Daoy (cell line): ENCODE measurements at regions not wholly inside any gene's neighbourhood (a gene's known extent, or its start where the extent isn't known, plus 50 kb on each side); places are given as distances from the start of the nearest gene placed in this dataset.

Experiments
- DNase-seq: peaks from one replicate; pipeline ENCODE4 v3.0.0-alpha.2; 2015; ENCODE audit warnings: low read depth

- DNase-seq = no peak
Observed at GRCh38 chrX:149152941-149153340, 352.2 kb downstream of the IDS start.

DNA sequence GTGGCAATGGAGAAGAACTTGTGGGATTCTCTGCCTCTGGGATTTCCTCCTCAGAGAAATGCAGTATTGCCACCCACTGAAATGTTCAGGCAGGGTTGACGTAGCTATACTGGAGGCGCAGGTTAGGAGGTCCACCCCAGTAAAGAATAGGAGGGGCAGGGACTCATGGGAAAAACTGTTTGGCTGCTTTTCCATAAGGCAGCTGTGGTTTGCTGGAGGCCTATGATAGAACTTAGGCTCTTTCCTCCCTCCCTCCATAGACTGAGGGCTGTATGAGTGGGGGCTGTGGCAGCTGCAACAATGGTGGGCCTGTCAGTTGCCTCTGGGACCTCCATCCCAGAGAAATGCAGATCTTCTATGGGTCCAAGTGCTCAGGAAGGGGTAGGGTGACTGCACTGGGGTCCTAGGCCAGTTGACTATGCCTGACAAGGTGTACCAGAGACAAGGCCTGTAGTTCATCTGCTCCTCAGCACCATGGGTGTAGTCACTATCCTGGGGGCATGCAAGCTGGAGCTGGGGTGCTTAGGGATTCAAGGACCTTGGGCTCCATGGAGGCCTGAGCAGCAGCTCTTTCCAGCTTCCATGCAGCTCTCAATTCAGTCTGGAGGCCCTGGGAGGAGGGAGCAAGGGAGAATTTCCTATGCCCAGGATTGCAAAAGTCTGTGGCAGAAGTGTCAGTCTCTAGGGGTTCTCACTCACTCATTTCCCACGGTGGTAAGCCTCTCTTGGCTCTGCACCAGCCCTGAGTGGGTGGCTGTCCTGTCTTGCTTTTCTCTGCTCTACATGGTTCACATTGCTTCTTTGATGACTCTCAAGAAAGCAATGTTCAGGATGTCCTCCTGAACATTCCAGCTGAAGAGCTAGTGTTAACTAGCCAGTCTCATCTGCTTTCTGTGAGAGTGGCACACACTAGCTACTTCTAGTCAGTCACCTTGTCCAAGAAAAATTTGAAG lies 353.0 kb downstream of the IDS start:
- DNase-seq = no peak

- DNase-seq = no peak
Observed at GRCh38 chrX:149145845-149146285, 359.2 kb downstream of the IDS start.

GRCh38 chrX:149131774-149132173 lies 373.3 kb downstream of the IDS start:
- no peak for DNase-seq

DNA sequence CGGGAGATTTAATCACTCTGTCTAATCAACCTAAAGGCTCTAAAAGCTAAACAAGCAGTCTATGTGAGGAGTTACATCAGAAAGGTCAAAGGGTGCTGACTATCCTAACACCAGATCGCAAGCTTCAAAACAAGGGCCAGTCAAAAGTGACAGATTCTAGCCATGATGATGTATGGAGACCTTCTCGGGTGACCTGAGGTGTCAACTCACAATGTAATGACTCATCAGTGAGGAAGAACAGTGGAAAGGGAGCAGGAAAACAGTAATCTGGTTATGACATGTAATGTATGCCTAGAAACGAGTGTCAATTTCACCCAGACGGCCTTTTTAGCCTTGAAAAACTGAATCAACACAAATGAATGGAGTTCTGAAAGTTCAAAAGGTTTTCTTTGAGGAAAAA lies 375.3 kb downstream of the IDS start:
- DNase-seq = no peak

- no peak for DNase-seq
Observed at GRCh38 chrX:149124526-149125108, 380.5 kb downstream of the IDS start.

DNA sequence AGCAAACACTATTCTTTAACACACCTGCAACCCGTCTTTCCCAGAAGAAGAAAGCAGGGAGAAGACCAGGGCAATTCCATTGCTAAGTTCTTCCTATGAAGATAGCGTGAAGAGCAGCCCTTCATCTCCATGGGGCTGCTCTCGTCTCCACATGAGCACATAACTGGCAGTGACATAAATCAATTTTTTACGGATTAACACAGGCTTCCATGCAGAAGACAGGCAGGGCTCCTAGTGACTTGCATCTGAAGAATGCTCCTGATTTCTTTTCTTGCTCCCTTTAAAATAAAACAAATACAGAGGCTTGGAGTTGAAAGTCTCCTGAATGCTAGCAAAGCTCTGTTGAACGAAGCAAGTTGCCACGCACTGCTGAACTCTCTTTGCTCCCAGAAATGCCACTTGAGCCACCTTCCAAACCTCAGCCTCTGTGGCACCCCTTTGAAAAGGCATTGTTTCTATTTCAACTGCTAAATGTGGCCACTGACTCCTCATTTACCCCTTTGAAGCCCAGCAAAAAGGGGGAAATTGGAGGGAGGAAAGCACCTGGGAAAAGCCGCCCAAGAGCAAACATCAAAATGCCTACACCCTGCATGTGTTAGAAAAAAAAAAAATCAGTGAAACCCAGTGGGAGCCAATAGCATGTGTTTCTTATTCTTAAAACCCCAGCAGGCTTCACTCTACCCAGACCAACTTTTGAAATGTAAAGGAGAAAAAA lies 383.7 kb downstream of the IDS start:
- no peak for DNase-seq

DNA sequence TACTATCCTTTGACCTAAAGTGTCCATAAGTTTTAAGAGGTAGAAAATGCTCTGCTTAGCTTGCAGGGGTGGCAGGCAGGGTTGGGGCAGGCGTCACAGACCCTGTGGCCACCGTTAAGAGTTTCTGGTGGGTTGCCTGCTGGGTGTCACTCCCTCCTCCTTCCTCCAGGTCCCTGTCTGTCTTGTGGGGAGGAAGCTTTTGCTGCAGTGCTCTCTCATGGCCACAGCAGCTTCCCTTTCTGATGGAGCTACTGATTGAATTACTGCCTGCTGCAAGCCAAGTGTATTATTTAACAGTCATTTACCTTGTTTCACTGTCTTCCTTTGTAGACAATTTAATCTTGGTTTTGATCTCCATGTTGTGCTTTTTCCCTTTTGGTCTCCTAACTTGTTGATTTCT lies 384.6 kb downstream of the IDS start:
- DNase-seq = no peak

GRCh38 chrX:149114874-149115273 lies 390.2 kb downstream of the IDS start:
- DNase-seq = no peak

GRCh38 chrX:149114001-149114400 lies 391.1 kb downstream of the IDS start:
- no peak for DNase-seq

DNA sequence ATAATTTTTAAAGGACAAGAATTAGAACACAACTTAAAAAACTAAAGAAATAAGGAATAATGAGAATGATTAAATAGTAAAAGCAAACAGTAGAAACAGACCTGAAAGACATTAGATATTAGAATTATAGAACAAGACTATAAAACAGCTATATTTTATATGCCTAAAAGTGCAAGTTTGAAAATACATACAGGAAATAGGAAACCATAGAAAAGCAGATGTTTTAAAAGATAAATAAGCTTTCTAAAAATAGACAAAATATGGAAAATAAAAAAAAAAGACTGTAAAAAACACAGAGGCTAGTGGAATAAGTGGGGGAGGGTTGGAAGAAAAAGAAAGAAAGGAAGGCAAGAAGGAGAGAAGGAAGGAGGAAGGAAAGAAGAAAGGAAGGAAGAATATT lies 407.3 kb downstream of the IDS start:
- DNase-seq = no peak

DNA sequence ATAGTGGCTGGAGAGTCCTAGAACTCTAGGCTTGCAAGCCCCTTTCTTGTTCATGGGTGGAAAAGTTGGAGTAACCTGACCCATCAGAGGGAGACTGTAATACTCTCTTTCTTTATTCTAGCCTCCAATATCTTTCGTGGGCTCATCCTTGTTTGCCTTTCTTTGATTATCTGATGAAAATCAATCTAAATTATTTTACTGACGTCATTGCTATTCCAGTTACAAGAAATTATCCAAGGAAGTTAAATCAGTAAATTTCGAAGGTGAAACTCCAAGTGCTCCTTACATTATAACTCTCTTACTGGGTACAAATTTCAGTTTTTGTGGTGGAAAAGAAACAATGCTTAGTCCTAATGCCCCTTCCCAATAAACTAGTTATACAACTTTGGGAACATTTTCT lies 412.9 kb downstream of the IDS start:
- DNase-seq = no peak

GRCh38 chrX:149079805-149080406 lies 425.2 kb downstream of the IDS start:
- DNase-seq = no peak

GRCh38 chrX:149074398-149074797 lies 430.7 kb downstream of the IDS start:
- no peak for DNase-seq

GRCh38 chrX:149073479-149073878 lies 431.6 kb downstream of the IDS start:
- no peak for DNase-seq

DNA sequence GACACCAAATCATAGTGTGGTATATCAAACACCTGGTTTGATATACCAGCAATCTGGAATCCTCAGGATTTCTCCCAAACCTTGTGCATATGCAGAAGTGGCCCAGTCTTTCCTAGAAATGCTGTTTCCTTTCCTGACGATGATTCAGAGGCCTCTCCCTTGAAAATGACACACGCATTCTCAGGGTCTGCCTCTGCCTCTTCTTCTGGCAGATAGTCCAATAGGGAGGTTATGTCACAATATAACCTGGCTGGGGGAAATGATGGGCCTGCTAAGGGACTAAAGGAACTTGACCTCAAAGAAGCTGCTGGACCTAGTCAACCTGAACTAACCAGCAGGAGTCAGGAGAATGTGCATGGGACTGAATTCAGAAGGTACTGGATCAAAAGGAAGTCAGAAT lies 435.2 kb downstream of the IDS start:
- no peak for DNase-seq

DNA sequence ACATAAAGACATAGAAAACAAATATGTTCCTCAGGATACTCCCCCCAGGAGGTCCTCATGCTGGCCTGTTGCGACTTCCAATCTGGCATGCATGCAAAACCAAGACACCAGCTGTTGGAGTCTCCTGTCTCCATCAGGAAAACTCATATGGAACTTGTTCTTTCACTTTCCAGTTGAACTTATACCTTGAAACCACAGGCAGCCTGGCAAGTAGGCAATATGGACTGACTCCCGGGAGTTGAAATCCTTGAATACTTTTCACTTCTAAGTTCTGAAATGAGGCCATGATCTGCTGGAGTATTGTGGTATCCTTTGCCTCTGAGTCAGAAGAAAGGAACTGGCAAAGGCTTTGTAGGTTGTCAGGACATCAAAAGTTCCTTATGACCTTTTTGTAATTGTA lies 444.2 kb downstream of the IDS start:
- no peak for DNase-seq
